ENCODE measurements at regions not wholly inside any gene's neighbourhood (a gene's known extent, or its start where the extent isn't known, plus 50 kb on each side); places are given as distances from the start of the nearest gene placed in this dataset.
"Not testable (repeated sequence)": the region's sequence is repeated elsewhere in the genome, so short reads cannot be mapped to it uniquely, and the experiment has no call there.

DNA sequence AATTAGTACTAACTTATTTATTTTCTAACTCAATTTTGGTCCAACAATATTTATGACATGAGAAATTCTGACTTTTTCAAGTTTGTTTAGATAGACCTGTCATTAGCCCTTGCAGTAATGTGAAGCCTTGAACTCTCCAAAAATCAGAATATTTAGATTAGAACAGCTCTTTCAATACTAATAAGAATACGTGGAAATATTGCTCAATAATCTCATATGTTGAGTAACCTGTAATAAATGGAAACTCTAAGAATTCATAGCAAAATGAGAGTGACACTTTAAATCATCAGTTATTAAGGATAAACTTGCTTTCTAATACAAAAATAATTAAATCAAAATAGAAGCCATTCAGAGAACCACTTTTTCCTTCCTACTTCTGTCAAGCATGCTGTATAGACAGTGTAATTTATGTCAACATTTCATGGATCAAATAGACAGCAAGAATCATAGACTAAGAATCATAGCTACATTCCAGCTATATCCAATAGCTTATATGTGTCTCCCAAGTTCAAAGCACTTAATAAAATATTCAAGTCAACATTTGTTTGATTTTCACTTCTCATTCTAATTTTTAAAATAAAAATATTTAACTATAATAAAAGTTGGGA, 710.3 kb upstream of the SOX11 start:
- DNase-seq (ENCODE audit: low read depth in 2 of 2) = no peak

DNA sequence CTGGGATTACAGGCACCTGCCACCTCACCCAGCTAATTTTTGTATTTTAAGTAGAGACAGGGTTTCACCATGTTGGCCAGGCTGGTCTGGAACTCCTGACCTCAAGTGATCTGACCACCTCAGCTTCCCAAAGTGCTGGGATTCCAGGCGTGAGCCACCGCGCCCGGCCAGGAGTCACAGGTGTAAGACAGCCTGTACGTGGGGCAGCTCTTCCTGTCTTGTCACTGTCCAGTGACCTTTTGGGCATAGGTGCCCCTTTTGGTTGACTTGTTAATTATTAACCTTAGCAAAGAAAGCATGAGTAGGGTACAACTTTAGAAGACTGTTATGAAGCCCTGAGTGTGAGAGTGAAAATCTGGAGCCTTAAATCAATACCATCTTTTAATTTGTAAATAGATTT, 703.7 kb upstream of the SOX11 start:
- DNase-seq (ENCODE audit: low read depth in 2 of 2) = not testable (repeated sequence)

DNA sequence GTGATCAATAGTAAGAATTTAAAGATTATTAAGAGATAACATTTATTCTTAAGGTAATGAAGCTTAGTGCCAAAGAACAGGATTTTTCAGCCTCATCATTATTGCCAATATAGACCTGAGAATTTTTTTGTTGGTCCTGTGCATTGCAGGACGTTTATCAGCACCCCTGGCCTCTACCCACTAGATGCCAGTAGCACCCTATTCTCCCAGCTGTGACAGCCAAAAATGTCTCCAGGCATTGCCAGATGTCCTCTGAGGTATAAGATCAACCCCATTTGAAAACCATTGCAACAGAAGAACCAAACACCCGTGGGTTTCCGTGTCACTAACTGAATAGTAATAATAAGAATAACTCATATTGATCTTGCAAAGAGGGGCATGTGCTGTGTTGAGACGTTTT, 700.0 kb upstream of the SOX11 start:
- DNase-seq (ENCODE audit: low read depth in 2 of 2) = no peak

DNA sequence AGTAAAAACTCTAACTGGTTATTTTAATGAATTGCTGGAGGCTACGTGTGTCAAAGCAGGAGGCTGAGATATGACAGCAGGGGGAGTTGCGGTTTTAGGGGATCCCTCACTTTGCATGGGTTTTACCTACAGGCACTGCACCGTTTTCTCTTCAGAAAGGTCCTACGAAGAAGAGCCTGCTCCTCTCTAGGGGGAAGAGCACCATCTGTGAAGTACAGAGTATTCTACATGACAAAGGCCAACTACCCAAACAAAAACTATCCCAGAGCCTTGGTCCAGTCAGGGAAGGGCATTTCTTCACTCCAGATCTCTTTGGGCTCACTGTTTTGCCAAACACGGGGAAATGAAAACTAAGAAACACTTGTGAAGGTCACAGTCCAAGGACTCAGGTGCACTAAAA, 696.7 kb upstream of the SOX11 start:
- DNase-seq (ENCODE audit: low read depth in 2 of 2) = no peak

DNA sequence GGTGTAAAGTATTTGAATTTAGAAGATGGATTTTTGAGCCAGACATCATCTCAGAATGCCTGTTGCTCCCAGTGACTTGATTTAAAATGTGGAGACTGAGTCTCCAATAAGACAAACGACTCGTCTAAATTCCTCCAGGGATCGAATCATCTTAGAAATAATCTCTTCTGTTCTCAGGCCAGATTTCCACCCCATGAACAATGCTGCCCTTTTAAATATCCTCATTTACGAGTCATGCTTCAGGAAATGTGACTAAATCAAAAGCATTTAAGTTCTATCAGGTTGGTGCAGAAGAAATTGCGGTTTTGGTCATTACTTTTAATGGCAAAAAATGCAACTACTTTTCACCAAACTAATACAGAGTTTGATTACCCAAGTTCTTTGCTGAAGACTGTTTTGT, 684.6 kb upstream of the SOX11 start:
- DNase-seq (ENCODE audit: low read depth in 2 of 2) = no peak

DNA sequence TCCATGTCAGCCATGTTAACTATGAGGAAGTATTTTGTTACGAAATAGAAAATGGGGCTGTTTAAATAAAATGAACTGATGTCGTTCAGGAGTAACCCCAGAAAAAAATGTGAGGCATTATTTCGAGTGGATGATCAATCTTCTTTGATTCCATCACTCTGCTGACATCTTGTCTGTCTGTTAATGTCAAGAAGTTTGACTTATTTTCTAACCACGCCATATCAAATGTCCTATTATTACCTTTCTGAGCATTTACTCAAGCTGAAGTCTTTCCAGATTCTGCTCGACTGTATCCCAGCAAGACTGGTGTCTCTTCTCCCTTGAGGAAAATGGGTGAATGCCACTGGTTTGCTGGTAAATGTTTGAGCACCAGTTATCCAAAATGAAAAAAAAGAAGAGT, 672.9 kb upstream of the SOX11 start:
- no peak for DNase-seq (ENCODE audit: low read depth in 2 of 2)

DNA sequence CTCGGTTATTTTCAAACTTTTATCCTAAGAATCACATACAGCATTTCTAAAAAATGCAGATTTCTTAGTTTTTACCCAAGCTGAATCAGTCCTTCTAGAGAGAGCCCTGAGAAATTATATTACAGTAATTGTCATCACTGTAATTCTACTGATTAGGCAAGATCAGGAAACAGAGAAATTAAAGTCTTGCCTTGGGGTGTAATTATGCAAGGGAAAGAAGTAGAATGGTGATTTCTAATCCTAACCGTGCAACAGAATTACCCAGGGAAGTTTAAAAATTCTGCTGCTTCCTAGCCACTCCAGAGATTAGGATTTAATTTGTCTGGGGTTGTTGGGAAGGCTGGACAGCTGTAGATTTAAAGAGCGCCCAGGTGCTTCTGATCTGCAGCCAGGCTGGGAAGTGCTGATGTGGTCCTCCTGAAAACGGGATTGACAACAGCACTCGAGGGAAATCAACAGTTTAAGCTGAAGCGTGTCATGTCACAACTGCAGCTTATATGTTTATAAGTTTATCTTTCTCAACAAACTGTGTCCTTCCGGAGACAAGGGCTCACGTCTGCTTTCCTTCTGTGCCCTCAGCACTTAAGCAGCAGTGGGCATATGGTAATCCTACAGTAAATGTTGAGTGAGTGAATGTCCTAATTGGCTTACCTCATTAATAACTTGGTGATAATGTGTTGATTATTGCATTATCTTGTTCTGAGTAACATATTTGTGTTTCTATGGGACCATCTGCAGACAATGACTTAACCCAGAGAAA, 671.9 kb upstream of the SOX11 start:
- DNase-seq (ENCODE audit: low read depth in 2 of 2) = no peak

DNA sequence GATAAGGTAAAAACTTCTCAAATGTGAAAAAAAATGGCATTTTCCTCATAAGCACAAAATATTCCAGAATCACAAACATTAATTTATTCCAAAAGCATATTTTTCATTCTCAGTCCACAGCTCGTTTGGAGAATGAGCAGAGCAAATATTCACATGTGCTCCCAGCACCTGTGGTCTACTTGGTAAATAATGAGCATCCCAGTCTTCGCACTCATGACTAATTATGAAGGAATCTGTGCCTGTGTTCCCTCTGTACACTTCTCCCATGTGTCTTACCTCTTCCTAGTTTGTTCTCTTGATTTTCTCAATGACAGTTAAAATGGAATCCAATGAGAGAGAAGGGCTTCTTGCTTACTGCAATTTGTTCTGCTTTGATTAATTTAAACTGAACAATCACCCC, 671.0 kb upstream of the SOX11 start:
- DNase-seq (ENCODE audit: low read depth in 2 of 2) = no peak

DNA sequence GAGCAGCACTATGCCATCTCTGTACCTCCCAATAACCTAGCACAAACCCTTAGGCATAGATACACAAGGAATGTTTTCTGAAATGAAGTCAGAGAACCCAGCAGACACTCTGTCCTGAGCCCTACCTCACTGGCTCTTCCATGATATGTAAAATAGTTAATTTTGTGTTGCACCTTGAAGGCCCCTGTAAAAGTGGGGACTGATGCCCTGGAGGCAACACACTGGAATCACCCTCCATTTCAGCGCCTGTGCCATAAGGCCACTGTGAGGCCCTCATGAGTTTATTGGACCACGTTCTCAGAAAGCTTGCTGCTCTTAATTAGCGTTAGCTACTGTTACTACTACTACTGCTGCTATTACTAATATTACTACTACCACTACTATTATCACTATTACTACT, 670.1 kb upstream of the SOX11 start:
- no peak for DNase-seq (ENCODE audit: low read depth in 2 of 2)

DNA sequence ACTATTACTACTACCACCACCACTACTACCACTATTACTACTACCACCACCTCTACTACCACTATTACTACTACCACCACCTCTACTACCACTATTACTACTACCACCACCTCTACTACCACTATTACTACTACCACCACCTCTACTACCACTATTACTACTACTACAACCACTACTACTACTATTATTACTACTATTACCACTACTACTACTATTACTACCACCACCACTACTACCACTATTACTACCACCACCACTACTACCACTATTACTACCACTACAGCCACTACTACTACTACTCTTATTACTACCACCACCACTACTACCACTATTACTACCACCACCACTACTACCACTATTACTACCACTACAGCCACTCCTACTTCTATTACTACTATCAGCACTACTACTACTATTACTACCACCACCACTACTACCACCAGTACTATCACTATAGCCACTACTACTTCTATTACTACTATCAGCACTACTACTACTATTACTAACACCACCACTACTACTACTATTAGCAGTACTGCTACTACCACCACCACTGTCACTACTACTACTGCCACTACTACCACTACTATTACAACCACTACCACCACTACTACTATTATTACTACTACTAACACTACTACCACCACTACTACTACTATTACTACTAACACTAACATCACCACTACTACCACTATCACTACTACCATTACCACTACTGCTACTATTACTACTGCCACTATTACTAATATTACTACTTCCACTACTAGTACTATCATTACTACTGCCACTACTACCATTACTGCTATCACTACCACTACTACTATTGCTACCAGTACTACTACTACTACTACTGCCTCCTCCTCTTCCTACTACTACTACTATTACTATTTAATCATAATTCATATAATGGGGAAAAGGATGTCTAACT, 669.2 kb upstream of the SOX11 start:
- not testable (repeated sequence) for DNase-seq (ENCODE audit: low read depth in 2 of 2)

DNA sequence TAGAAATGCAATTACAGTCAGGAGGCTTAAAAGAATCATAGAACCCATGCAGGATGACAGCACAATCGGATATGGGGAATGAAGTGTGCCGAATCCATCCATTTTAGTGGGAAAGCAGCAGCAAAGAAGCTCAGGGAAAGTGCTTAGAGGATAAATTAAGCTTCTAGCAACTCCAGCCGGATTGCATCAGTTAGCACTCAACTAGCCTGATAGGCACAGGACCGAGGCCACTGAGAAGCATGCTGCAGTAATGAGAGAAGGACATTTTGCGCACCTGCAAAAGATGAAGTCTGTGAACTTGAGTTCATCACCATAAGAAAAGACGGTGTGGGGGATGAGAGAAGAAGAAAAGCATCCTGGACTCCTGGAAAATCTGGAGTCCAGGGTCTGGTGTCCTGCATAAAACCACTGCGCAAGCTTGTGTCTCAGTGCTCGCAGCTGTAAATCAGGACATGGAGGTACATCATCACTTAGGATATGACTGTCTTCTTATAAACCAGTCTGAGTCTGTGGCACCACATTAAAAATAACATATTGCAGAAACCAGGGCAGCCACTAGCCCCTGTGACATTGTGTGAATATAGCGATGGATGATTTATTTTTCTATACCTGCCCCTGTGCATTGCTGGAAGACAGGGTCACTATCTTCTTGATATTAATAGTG, 665.5 kb upstream of the SOX11 start:
- no peak for DNase-seq (ENCODE audit: low read depth in 2 of 2)

DNA sequence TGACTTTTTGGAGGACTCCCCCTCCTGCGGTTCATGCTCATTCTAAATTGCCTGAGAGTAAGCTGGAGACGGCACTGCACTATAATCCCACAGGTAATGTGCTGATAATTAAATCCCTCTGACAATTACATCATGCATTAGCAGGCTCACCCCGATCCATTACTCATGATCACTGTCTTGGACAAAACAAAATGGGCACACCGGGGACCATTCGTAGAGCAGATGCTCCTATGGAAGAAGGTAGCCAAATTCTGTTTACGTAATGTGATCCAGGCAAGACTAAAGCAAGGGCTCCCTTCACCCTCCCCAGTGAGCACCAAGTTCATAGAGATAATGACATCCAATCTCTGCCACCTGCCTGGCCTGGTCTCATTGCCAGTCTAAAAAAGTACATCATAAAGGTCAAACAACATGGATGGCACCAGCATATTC, 657.1 kb upstream of the SOX11 start:
- no peak for DNase-seq (ENCODE audit: low read depth in 2 of 2)

DNA sequence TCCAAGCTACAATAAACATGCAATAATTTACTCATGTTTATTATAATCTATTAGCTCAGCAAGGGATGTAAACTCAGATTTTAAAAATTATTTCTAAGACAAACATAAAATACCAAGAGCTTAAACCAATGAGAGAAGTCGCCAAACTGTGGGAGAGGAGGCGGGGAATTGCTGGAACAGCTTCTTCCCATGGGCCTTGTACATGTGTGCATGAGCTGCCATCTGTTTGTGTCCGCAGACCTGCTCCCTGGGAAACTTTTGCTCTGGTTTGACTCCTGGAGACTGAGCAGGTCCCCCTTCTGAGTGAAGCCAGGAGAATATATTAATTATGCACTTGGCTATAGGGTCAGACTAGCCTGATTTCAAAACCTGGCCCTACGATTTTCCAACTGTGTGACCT, 655.9 kb upstream of the SOX11 start:
- no peak for DNase-seq (ENCODE audit: low read depth in 2 of 2)

DNA sequence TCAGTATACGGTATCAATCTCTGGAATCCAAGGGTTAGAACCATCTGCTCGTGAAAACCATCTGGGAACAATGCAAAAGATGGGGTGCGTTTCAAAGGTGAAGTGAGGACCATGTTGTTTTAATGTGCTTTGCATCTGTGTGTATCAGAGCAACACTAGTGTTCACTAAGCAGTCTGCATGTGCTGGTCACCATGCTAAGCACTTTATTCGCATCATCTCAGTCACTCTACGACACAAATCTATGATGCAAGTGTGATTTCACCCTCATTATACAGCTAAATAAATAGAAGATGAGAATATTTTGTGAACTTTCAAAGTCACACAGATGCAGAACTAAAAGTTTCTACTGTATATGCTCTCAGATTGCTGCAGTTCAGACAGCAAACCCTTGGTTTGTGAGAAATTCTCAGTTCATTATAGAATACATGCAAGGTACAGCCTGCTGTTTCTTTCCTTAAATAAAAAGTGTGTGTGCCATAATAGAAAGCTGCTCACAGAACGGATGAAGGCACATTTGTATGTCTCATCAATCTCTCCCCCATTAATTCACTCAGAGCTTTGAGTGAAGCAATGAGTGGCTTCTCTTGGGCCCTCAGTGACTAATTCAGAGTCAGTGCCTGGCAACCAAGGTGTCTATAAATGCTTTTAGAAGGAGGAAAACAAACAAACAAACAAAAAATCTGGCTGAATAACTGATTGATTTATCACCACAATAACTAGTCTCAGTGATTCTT, 652.8 kb upstream of the SOX11 start:
- DNase-seq (ENCODE audit: low read depth in 2 of 2) = no peak

DNA sequence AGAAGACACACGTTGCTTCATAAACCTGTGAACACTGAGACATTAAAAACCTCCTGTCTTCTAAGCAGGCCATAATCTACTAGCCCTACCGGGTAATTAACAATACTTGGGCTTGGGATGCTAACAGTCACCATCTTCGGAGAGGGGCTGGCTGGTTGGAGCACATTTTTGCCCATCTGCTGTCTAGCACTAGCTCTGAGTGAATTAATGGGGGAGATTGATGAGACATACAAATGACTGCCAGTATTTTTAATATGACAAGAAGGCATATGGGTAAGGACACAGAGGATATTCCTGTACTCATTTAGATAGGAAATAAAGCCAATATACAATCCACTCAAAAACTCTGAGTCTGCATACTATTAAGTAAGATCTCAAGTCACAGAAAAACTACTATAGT, 651.6 kb upstream of the SOX11 start:
- no peak for DNase-seq (ENCODE audit: low read depth in 2 of 2)

DNA sequence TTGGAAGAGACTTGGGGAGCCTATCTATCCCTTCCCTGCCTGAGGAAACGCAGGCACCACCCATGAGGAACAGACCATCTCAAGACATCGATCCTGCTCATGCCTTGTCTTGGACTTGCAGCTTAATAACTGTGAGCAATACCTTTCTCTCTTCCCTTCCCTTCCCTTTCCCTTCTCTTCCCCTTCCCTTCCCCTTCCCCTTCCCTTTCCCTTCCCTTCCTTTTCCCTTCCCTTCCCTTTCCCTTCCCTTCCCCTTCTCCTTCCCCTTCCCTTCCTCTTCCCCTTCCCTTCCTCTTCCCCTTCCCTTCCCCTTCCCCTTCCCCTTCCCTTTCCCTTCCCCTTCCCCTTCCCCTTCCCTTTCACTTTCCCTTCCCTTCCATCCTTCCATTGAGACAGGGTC, 650.7 kb upstream of the SOX11 start:
- no peak for DNase-seq (ENCODE audit: low read depth in 2 of 2)

DNA sequence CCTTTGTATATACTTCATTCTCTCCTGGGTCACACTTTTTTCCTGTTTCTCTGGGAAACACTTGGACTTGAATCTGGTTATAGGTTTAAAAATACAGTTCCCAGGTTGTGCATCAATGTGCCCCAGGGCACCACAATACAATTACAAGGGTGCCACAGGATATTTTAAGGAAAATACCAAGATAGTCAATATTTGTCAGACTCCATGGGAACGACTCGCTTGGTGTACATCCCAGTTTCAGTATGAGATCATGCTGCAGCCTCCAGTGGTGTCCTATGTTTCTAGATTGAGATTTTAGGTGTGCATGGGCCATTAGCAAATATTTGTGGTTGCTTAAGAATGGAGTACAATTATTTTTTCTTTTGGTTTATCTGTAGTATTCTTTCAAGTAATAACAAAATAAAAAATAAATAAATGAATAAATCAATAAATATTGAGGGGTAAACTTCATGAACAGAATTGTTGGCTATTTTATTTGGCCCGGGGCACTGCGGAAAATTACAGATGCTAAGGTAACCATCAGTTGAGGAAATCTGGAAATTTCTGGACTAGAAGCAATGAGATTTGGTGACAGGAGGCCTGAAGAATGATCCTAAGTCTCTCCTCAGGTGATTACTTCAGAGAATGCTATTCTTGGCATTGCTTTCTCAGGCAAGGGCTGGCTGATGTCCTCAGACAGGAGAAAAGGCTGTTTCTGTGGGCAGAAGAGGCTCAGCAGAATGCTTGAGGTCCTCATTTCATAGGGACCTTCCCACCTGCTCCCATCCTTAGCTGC, 649.3 kb upstream of the SOX11 start:
- no peak for DNase-seq (ENCODE audit: low read depth in 2 of 2)

DNA sequence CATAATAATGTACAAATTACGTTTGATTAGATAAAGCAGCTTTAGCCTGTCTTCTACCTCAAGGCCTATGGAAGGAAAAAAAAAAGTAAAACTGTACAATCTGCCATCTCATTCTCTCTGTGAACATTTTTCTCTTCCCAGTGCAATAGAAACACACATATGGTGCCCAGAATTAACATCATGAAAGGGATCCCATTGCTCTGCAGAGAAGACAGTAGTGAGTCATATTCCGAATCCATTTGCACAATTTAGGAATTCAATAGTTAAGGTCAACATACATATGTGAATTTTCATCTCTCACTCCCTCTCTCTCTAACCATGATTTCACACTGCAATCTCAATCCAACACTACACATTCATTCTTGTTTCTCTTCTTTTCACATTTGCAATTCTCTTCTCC, 640.9 kb upstream of the SOX11 start:
- no peak for DNase-seq (ENCODE audit: low read depth in 2 of 2)

DNA sequence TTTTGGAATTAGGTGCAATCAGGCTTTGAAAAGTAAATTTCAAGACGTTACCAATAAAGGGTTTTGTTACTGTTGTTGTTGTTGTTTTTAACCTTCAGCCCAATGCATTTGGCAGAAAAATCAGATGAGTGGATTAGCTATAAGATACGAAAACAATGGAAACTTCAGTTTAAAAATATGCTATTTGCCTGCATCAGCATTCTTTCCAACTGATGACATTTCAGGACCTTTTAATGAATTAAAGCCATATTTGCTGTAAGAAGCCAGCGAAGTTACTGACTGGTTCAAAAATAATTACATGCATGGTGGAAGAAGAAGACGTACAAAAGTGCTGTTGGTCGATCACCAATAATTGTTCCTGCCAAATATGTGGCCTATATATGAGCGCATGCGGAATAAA, 639.3 kb upstream of the SOX11 start:
- DNase-seq (ENCODE audit: low read depth in 2 of 2) = no peak

DNA sequence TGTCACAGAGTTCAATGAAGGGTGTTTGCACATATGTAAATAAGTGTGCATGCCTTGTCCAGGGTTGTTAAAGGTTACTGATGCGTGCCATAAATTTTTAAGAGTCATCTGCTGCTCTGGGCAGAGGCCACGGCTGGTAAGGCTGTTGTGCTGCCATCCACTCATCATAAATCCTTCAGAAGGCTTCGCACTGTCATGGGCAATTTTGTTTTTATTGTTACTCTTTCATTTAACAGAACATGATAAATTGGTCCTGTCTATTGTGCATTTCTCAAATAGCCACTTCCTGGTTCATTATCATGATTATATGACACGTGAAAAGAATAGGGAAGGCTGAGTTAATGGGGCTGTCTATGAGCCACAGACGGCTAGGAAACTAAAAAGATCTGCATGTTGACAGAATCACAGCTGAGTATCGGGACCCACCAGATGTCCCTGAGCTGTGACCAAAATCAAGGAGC, 634.3 kb upstream of the SOX11 start:
- no peak for DNase-seq (ENCODE audit: low read depth in 2 of 2)

DNA sequence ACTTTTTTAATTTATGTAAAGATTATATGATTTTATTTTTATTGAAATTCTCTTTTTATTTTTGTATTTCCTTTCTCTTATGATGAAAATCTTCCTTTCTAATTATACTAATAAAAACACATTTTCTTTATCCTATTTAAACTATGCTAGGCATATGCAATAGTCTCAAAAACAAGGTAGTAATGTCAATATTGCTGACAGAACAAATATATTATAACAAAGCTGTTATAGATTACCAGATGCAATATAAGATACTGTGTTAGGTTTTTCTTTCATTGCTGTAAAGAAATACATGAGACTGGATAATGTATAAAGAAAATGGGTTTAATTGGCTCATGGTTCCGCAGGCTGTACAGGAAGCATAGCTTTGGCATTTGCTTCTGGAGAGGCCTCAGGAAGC, 631.2 kb upstream of the SOX11 start:
- no peak for DNase-seq (ENCODE audit: low read depth in 2 of 2)
